ENCODE measurements at regions not wholly inside any gene's neighbourhood (a gene's known extent, or its start where the extent isn't known, plus 50 kb on each side); places are given as distances from the start of the nearest gene placed in this dataset.

GRCh38 chr5:39906146-39906545, 481.4 kb upstream of the DAB2 start:
- Histone ChIP-seq H3K4me3 (ENCODE audit: low read length) (no peak overlapping the region), H3F3A (ENCODE audit: insufficient read depth, low read length) (no peaks in the 10 kb centered on the region), H3K9me3 (replicated peaks; ENCODE audit: insufficient read depth, low read length) (no peaks in the 10 kb centered on the region), H3K4me2 (ENCODE audit: low read depth, low read length) (no peak overlapping the region), H4K20me1 (ENCODE audit: insufficient read depth, low read length) (no peaks in the 10 kb centered on the region), H3K9me2 (replicated peaks; ENCODE audit: insufficient read depth, low read length) (no peaks in the 10 kb centered on the region), H3K79me2 (ENCODE audit: low read length) (no peaks in the 10 kb centered on the region), H3K9ac (ENCODE audit: low read length) (no peak overlapping the region), H3K4me1 (ENCODE audit: low read length) (no peaks in the 10 kb centered on the region), H3K27me3 (replicated peaks; ENCODE audit: insufficient read depth, low read length) (no peaks in the 10 kb centered on the region), H3K36me3 (replicated peaks; ENCODE audit: insufficient read depth, low read length) (no peaks in the 10 kb centered on the region), H3K27ac (ENCODE audit: low read length) (no peak overlapping the region), H2AFZ (ENCODE audit: low read length) (no peak overlapping the region)
- DNase-seq = peak; percentile 52
- TF ChIP-seq EZH2phosphoT487 (IDR thresholded peaks at IDR 0.05; ENCODE audit: low read length) = no peak
- no peak for TF ChIP-seq CTCF (IDR thresholded peaks at IDR 0.05; ENCODE audit: low read length)
- no peak for TF ChIP-seq EZH2 (optimal IDR thresholded peaks at IDR 0.05; ENCODE audit: low read depth, low read length)

GRCh38 chr5:39905356-39905755, 480.6 kb upstream of the DAB2 start:
- Histone ChIP-seq H3K9me2 (replicated peaks; ENCODE audit: insufficient read depth, low read length) (no peaks in the 10 kb centered on the region), H3K27ac (ENCODE audit: low read length) (no peak overlapping the region), H3K4me2 (ENCODE audit: low read depth, low read length) (no peak overlapping the region), H3K9ac (ENCODE audit: low read length) (no peak overlapping the region), H3K9me3 (replicated peaks; ENCODE audit: insufficient read depth, low read length) (no peaks in the 10 kb centered on the region), H3K79me2 (ENCODE audit: low read length) (no peaks in the 10 kb centered on the region), H4K20me1 (ENCODE audit: insufficient read depth, low read length) (no peaks in the 10 kb centered on the region), H3K27me3 (replicated peaks; ENCODE audit: insufficient read depth, low read length) (no peaks in the 10 kb centered on the region), H3K4me3 (ENCODE audit: low read length) (no peak overlapping the region), H2AFZ (ENCODE audit: low read length) (no peak overlapping the region), H3K36me3 (replicated peaks; ENCODE audit: insufficient read depth, low read length) (no peaks in the 10 kb centered on the region), H3F3A (ENCODE audit: insufficient read depth, low read length) (no peaks in the 10 kb centered on the region), H3K4me1 (ENCODE audit: low read length) (no peaks in the 10 kb centered on the region)
- TF ChIP-seq EZH2phosphoT487 (IDR thresholded peaks at IDR 0.05; ENCODE audit: low read length) (no peak), EZH2 (optimal IDR thresholded peaks at IDR 0.05; ENCODE audit: low read depth, low read length) (no peak), CTCF (IDR thresholded peaks at IDR 0.05; ENCODE audit: low read length) (no peak)
- DNase-seq = no peak

DNA sequence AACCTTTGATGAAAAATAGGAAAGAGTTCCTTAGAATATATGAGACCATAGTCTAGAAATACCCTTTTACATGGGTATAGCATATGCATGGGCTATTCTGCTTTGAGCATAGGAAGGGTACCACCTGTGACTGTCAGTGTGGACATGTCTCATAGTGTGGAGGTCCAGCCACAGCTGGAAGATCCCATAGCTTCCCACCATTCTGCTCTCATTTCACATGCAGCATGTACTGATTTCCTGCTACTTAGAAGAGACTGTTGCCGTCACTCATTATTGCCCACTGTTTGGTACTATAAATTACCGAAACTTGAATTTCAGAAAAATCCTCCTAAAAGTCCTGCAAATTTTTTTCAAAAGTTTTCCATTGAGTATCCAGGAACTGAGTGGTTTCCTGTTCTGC, 477.8 kb upstream of the DAB2 start:
- Histone ChIP-seq H3K79me2 (ENCODE audit: low read length) (no peaks in the 10 kb centered on the region), H3K27ac (ENCODE audit: low read length) (no peak overlapping the region), H3K4me2 (ENCODE audit: low read depth, low read length) (no peak overlapping the region), H3K4me3 (ENCODE audit: low read length) (no peak overlapping the region), H3K9me2 (replicated peaks; ENCODE audit: insufficient read depth, low read length) (no peaks in the 10 kb centered on the region), H3K9ac (ENCODE audit: low read length) (no peak overlapping the region), H2AFZ (ENCODE audit: low read length) (no peak overlapping the region), H3F3A (ENCODE audit: insufficient read depth, low read length) (no peaks in the 10 kb centered on the region), H3K36me3 (replicated peaks; ENCODE audit: insufficient read depth, low read length) (no peaks in the 10 kb centered on the region), H4K20me1 (ENCODE audit: insufficient read depth, low read length) (no peaks in the 10 kb centered on the region), H3K9me3 (replicated peaks; ENCODE audit: insufficient read depth, low read length) (no peaks in the 10 kb centered on the region), H3K27me3 (replicated peaks; ENCODE audit: insufficient read depth, low read length) (no peaks in the 10 kb centered on the region), H3K4me1 (ENCODE audit: low read length) (no peaks in the 10 kb centered on the region)
- TF ChIP-seq EZH2phosphoT487 (IDR thresholded peaks at IDR 0.05; ENCODE audit: low read length) (no peak), EZH2 (optimal IDR thresholded peaks at IDR 0.05; ENCODE audit: low read depth, low read length) (no peak), CTCF (IDR thresholded peaks at IDR 0.05; ENCODE audit: low read length) (no peak)
- no peak for DNase-seq

Data from MM.1S (cell line).